ENCODE measurements at regions not wholly inside any gene's neighbourhood (a gene's known extent, or its start where the extent isn't known, plus 50 kb on each side); places are given as distances from the start of the nearest gene placed in this dataset.
"Not testable (repeated sequence)": the region's sequence is repeated elsewhere in the genome, so short reads cannot be mapped to it uniquely, and the experiment has no call there.

- POLR2A ChIA-PET: no interaction called here
Observed at GRCh38 chr14:42488965-42489364, 882.3 kb downstream of the LRFN5 start.

GRCh38 chr14:42482345-42482971 is 875.8 kb downstream of the LRFN5 start:
- intact Hi-C loops (cut with micrococcal nuclease; ENCODE audit: unreplicated experiment); POLR2A ChIA-PET; CTCF ChIA-PET: not testable (repeated sequence)

More at GRCh38 chr14:42488965-42489364, 882.3 kb downstream of the LRFN5 start:
- Histone ChIP-seq H3K9me3 (no peaks in the 10 kb centered on the region), H3K4me1 (no peaks in the 10 kb centered on the region), H3K4me3 (ENCODE audit: low read depth, low read length) (no peak overlapping the region), H3K36me3 (ENCODE audit: control insufficient read depth, insufficient read depth, low read length) (no peaks in the 10 kb centered on the region), H3K27me3 (replicated peaks; ENCODE audit: control insufficient read depth, insufficient read depth, low read length) (no peaks in the 10 kb centered on the region)
- Mint-ChIP-seq H3K4me3 (ENCODE audit: unreplicated experiment) (no peak overlapping the region), H3K9me3 (ENCODE audit: unreplicated experiment) (no peaks in the 10 kb centered on the region), H3K27me3 (ENCODE audit: insufficient read depth, unreplicated experiment) (no peaks in the 10 kb centered on the region), H3K27ac (ENCODE audit: unreplicated experiment) (no peak overlapping the region), H3K36me3 (ENCODE audit: insufficient read depth, unreplicated experiment) (no peaks in the 10 kb centered on the region), H3K4me1 (ENCODE audit: low read depth, unreplicated experiment) (no peaks in the 10 kb centered on the region)
- no TSS peak for BruUV-seq (replicated peaks)
- CTCF ChIA-PET: no interaction called here
- no peak for TF ChIP-seq CTCF (IDR thresholded peaks at IDR 0.05; ENCODE audit: insufficient read depth in 1 of 2, low read depth in 1 of 2, low read length in 1 of 2, severe bottlenecking in 1 of 2, unreplicated experiment in 1 of 2)
- DNase-seq: no peak
- intact Hi-C loops (cut with micrococcal nuclease; ENCODE audit: unreplicated experiment): no loop called here

GRCh38 chr14:42481714-42482113 is 875.0 kb downstream of the LRFN5 start:
- BruUV-seq (replicated peaks); POLR2A ChIA-PET; H3K4me3 Mint-ChIP-seq (ENCODE audit: unreplicated experiment); H3K36me3 ChIP-seq (ENCODE audit: control insufficient read depth, insufficient read depth, low read length); H3K9me3 Mint-ChIP-seq (ENCODE audit: unreplicated experiment); H3K4me1 Mint-ChIP-seq (ENCODE audit: low read depth, unreplicated experiment); H3K4me3 ChIP-seq (ENCODE audit: low read depth, low read length); H3K9me3 ChIP-seq; H3K27ac Mint-ChIP-seq (ENCODE audit: unreplicated experiment); H3K36me3 Mint-ChIP-seq (ENCODE audit: insufficient read depth, unreplicated experiment); H3K4me1 ChIP-seq; H3K27me3 ChIP-seq (replicated peaks; ENCODE audit: control insufficient read depth, insufficient read depth, low read length); DNase-seq; intact Hi-C loops (cut with micrococcal nuclease; ENCODE audit: unreplicated experiment); H3K27me3 Mint-ChIP-seq (ENCODE audit: insufficient read depth, unreplicated experiment); CTCF ChIA-PET: not testable (repeated sequence)

More at GRCh38 chr14:42482345-42482971, 875.8 kb downstream of the LRFN5 start:
- H3K4me1 ChIP-seq; H3K27me3 Mint-ChIP-seq (ENCODE audit: insufficient read depth, unreplicated experiment); H3K9me3 Mint-ChIP-seq (ENCODE audit: unreplicated experiment); H3K4me3 Mint-ChIP-seq (ENCODE audit: unreplicated experiment); H3K9me3 ChIP-seq; H3K4me3 ChIP-seq (ENCODE audit: low read depth, low read length); H3K27ac Mint-ChIP-seq (ENCODE audit: unreplicated experiment); DNase-seq; H3K36me3 ChIP-seq (ENCODE audit: control insufficient read depth, insufficient read depth, low read length); BruUV-seq (replicated peaks); H3K27me3 ChIP-seq (replicated peaks; ENCODE audit: control insufficient read depth, insufficient read depth, low read length); H3K36me3 Mint-ChIP-seq (ENCODE audit: insufficient read depth, unreplicated experiment); H3K4me1 Mint-ChIP-seq (ENCODE audit: low read depth, unreplicated experiment): not testable (repeated sequence)

GRCh38 chr14:42480255-42480654 is 873.6 kb downstream of the LRFN5 start:
- BruUV-seq (replicated peaks): no TSS peak
- H3K27ac Mint-ChIP-seq (ENCODE audit: unreplicated experiment): no peak overlapping the region

More at GRCh38 chr14:42480255-42480654, 873.6 kb downstream of the LRFN5 start:
- Mint-ChIP-seq H3K4me3 (ENCODE audit: unreplicated experiment) (no peak overlapping the region), H3K27me3 (ENCODE audit: insufficient read depth, unreplicated experiment) (no peaks in the 10 kb centered on the region), H3K36me3 (ENCODE audit: insufficient read depth, unreplicated experiment) (no peaks in the 10 kb centered on the region), H3K9me3 (ENCODE audit: unreplicated experiment) (no peaks in the 10 kb centered on the region), H3K4me1 (ENCODE audit: low read depth, unreplicated experiment) (no peaks in the 10 kb centered on the region)
- intact Hi-C loops (cut with micrococcal nuclease; ENCODE audit: unreplicated experiment): no loop called here
- Histone ChIP-seq H3K4me3 (ENCODE audit: low read depth, low read length) (no peak overlapping the region), H3K4me1 (no peaks in the 10 kb centered on the region), H3K27me3 (replicated peaks; ENCODE audit: control insufficient read depth, insufficient read depth, low read length) (no peaks in the 10 kb centered on the region), H3K36me3 (ENCODE audit: control insufficient read depth, insufficient read depth, low read length) (no peaks in the 10 kb centered on the region), H3K9me3 (no peaks in the 10 kb centered on the region)
- no peak for DNase-seq
- POLR2A ChIA-PET: no interaction called here
- TF ChIP-seq CTCF (IDR thresholded peaks at IDR 0.05; ENCODE audit: insufficient read depth in 1 of 2, low read depth in 1 of 2, low read length in 1 of 2, severe bottlenecking in 1 of 2, unreplicated experiment in 1 of 2): no peak
- CTCF ChIA-PET: no interaction called here

All from Caco-2 (cell line).